ENCODE measurements at regions not wholly inside any gene's neighbourhood (a gene's known extent, or its start where the extent isn't known, plus 50 kb on each side); places are given as distances from the start of the nearest gene placed in this dataset.

- no peak overlapping the region for H3K4me2 ChIP-seq
- H3K27me3 ChIP-seq: no peaks in the 10 kb centered on the region
- H3K36me3 ChIP-seq: no peaks in the 10 kb centered on the region
- no peaks in the 10 kb centered on the region for H3K4me1 ChIP-seq
- H3K9ac ChIP-seq: no peak overlapping the region
- no peak overlapping the region for H3K27ac ChIP-seq
- no peak overlapping the region for H3K4me3 ChIP-seq
- no peaks in the 10 kb centered on the region for H4K20me1 ChIP-seq
- H3K9me3 ChIP-seq: no peaks in the 10 kb centered on the region
- no peak for TF ChIP-seq Cebpa-rat (IDR thresholded peaks at IDR 0.05)
Observed at GRCh38 chr11:28627690-28628255, 519.6 kb downstream of the METTL15 start.

- no peak overlapping the region for H3K4me3 ChIP-seq
- no peak for TF ChIP-seq Cebpa-rat (IDR thresholded peaks at IDR 0.05)
- H3K36me3 ChIP-seq: no peaks in the 10 kb centered on the region
- H3K27ac ChIP-seq: no peak overlapping the region
- H3K4me1 ChIP-seq: no peaks in the 10 kb centered on the region
- H3K27me3 ChIP-seq: no peaks in the 10 kb centered on the region
- no peaks in the 10 kb centered on the region for H3K9me3 ChIP-seq
- no peak overlapping the region for H3K9ac ChIP-seq
- no peaks in the 10 kb centered on the region for H4K20me1 ChIP-seq
- no peak overlapping the region for H3K4me2 ChIP-seq
Observed at GRCh38 chr11:28625532-28625931, 517.3 kb downstream of the METTL15 start.

GRCh38 chr11:28621753-28622152, 513.6 kb downstream of the METTL15 start:
- Histone ChIP-seq H3K36me3 (no peaks in the 10 kb centered on the region), H3K4me2 (no peak overlapping the region), H3K4me3 (no peak overlapping the region), H3K4me1 (no peaks in the 10 kb centered on the region), H3K27ac (no peak overlapping the region), H3K9ac (no peak overlapping the region), H3K27me3 (no peaks in the 10 kb centered on the region), H3K9me3 (no peaks in the 10 kb centered on the region), H4K20me1 (no peaks in the 10 kb centered on the region)
- no peak for TF ChIP-seq Cebpa-rat (IDR thresholded peaks at IDR 0.05)

- H3K9me3 ChIP-seq: no peaks in the 10 kb centered on the region
- H3K4me1 ChIP-seq: no peaks in the 10 kb centered on the region
- no peak overlapping the region for H3K4me3 ChIP-seq
- H3K4me2 ChIP-seq: no peak overlapping the region
- H3K36me3 ChIP-seq: no peaks in the 10 kb centered on the region
- no peak overlapping the region for H3K27ac ChIP-seq
- no peak overlapping the region for H3K9ac ChIP-seq
- TF ChIP-seq Cebpa-rat (IDR thresholded peaks at IDR 0.05): no peak
- H3K27me3 ChIP-seq: no peaks in the 10 kb centered on the region
- H4K20me1 ChIP-seq: no peaks in the 10 kb centered on the region
Observed at GRCh38 chr11:28619846-28620540, 511.8 kb downstream of the METTL15 start.

GRCh38 chr11:28618416-28618815, 510.2 kb downstream of the METTL15 start:
- Histone ChIP-seq H3K4me1 (no peaks in the 10 kb centered on the region), H3K27ac (no peak overlapping the region), H3K4me3 (no peak overlapping the region), H3K4me2 (no peak overlapping the region), H4K20me1 (no peaks in the 10 kb centered on the region), H3K9me3 (no peaks in the 10 kb centered on the region), H3K27me3 (no peaks in the 10 kb centered on the region), H3K36me3 (no peaks in the 10 kb centered on the region), H3K9ac (no peak overlapping the region)
- TF ChIP-seq Cebpa-rat (IDR thresholded peaks at IDR 0.05): no peak

GRCh38 chr11:28616160-28616965, 508.2 kb downstream of the METTL15 start:
- H3K9me3 ChIP-seq: no peaks in the 10 kb centered on the region
- H3K36me3 ChIP-seq: no peaks in the 10 kb centered on the region
- TF ChIP-seq Cebpa-rat (IDR thresholded peaks at IDR 0.05): no peak
- H4K20me1 ChIP-seq: no peaks in the 10 kb centered on the region
- H3K27me3 ChIP-seq: no peaks in the 10 kb centered on the region
- H3K4me1 ChIP-seq: no peaks in the 10 kb centered on the region
- no peak overlapping the region for H3K9ac ChIP-seq
- H3K4me2 ChIP-seq: no peak overlapping the region
- H3K4me3 ChIP-seq: no peak overlapping the region
- no peak overlapping the region for H3K27ac ChIP-seq

- H3K27ac ChIP-seq: no peak overlapping the region
- no peaks in the 10 kb centered on the region for H3K36me3 ChIP-seq
- no peak overlapping the region for H3K4me2 ChIP-seq
- no peaks in the 10 kb centered on the region for H3K9me3 ChIP-seq
- no peaks in the 10 kb centered on the region for H3K4me1 ChIP-seq
- H3K27me3 ChIP-seq: no peaks in the 10 kb centered on the region
- no peak overlapping the region for H3K4me3 ChIP-seq
- H4K20me1 ChIP-seq: no peaks in the 10 kb centered on the region
- TF ChIP-seq Cebpa-rat (IDR thresholded peaks at IDR 0.05): no peak
- no peak overlapping the region for H3K9ac ChIP-seq
Observed at GRCh38 chr11:28615542-28615941, 507.4 kb downstream of the METTL15 start.

- Histone ChIP-seq H3K27ac (no peak overlapping the region), H3K4me3 (no peak overlapping the region), H3K4me1 (no peaks in the 10 kb centered on the region), H3K9ac (no peak overlapping the region), H3K27me3 (no peaks in the 10 kb centered on the region), H4K20me1 (no peaks in the 10 kb centered on the region), H3K9me3 (no peaks in the 10 kb centered on the region), H3K36me3 (no peaks in the 10 kb centered on the region), H3K4me2 (no peak overlapping the region)
- TF ChIP-seq Cebpa-rat (IDR thresholded peaks at IDR 0.05): no peak
Observed at GRCh38 chr11:28606930-28607329, 498.7 kb downstream of the METTL15 start.

- no peak for TF ChIP-seq Cebpa-rat (IDR thresholded peaks at IDR 0.05)
- H3K9me3 ChIP-seq: no peaks in the 10 kb centered on the region
- H3K27ac ChIP-seq: no peak overlapping the region
- H3K36me3 ChIP-seq: no peaks in the 10 kb centered on the region
- H4K20me1 ChIP-seq: no peaks in the 10 kb centered on the region
- H3K27me3 ChIP-seq: no peaks in the 10 kb centered on the region
- H3K4me2 ChIP-seq: no peak overlapping the region
- no peak overlapping the region for H3K9ac ChIP-seq
- H3K4me1 ChIP-seq: no peaks in the 10 kb centered on the region
- H3K4me3 ChIP-seq: no peak overlapping the region
Observed at GRCh38 chr11:28599656-28600055, 491.5 kb downstream of the METTL15 start.

GRCh38 chr11:28598531-28598930, 490.3 kb downstream of the METTL15 start:
- no peak overlapping the region for H3K4me3 ChIP-seq
- H3K27ac ChIP-seq: no peak overlapping the region
- no peaks in the 10 kb centered on the region for H4K20me1 ChIP-seq
- no peaks in the 10 kb centered on the region for H3K9me3 ChIP-seq
- no peaks in the 10 kb centered on the region for H3K36me3 ChIP-seq
- no peaks in the 10 kb centered on the region for H3K27me3 ChIP-seq
- no peak overlapping the region for H3K9ac ChIP-seq
- no peaks in the 10 kb centered on the region for H3K4me1 ChIP-seq
- no peak for TF ChIP-seq Cebpa-rat (IDR thresholded peaks at IDR 0.05)
- H3K4me2 ChIP-seq: no peak overlapping the region
